ENCODE measurements at regions not wholly inside any gene's neighbourhood (a gene's known extent, or its start where the extent isn't known, plus 50 kb on each side); places are given as distances from the start of the nearest gene placed in this dataset.
"Not testable (repeated sequence)": the region's sequence is repeated elsewhere in the genome, so short reads cannot be mapped to it uniquely, and the experiment has no call there.

- TF ChIP-seq CTCF, POLR2A (IDR thresholded peaks at IDR 0.05): not testable (repeated sequence)
Measured at GRCh38 chr15:84097053-84097452, 138.5 kb upstream of the GOLGA6L4 start.
